ENCODE measurements at regions not wholly inside any gene's neighbourhood (a gene's known extent, or its start where the extent isn't known, plus 50 kb on each side); places are given as distances from the start of the nearest gene placed in this dataset.

DNA sequence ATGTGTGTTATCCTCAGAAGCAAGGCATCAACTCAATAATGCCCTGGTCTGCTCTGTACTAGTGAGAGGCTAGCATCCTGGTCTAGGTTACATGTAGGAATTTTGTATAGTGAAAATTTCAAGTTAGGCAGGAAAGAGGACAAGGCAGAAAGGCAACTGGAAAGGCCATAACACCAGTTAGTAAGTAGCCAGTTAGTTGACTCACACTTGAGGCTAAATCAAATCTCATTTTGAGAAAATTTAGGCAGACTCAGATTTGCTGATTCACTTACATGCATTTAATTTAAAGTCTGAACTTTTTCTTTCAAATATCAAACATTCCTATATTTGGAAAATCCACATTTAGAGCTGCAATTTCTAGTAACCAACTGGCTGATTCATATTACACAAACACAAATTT, 184.5 kb upstream of the TCF21 start:
- Histone ChIP-seq H3K4me2 (ENCODE audit: low read length) (no peak overlapping the region), H3F3A (ENCODE audit: insufficient read depth, low read length, poor library complexity, severe bottlenecking) (no peaks in the 10 kb centered on the region), H3K79me2 (replicated peaks; ENCODE audit: insufficient read depth, low read length) (no peaks in the 10 kb centered on the region), H3K36me3 (ENCODE audit: insufficient read depth, low read length) (no peaks in the 10 kb centered on the region), H3K9ac (ENCODE audit: low read length) (no peak overlapping the region), H3K4me3 (ENCODE audit: low read length) (no peak overlapping the region), H4K20me1 (ENCODE audit: insufficient read depth) (no peaks in the 10 kb centered on the region), H3K27ac (ENCODE audit: low read length) (no peak overlapping the region), H3K27me3 (ENCODE audit: insufficient read depth, low read depth, low read length) (no peaks in the 10 kb centered on the region), H3K9me3 (ENCODE audit: low read length) (no peaks in the 10 kb centered on the region), H3K9me2 (ENCODE audit: insufficient read depth, low read length) (no peaks in the 10 kb centered on the region), H2AFZ (ENCODE audit: low read depth, low read length) (no peak overlapping the region)
- no peak for TF ChIP-seq RAD21 (conservative IDR thresholded peaks at IDR 0.05)
- TF ChIP-seq MXI1 (conservative IDR thresholded peaks at IDR 0.05; ENCODE audit: poor library complexity, severe bottlenecking): no peak
- no peak for TF ChIP-seq EZH2 (IDR thresholded peaks at IDR 0.05; ENCODE audit: borderline replicate concordance, insufficient read depth, low read length, poor library complexity, severe bottlenecking)
- TF ChIP-seq, protein P1, sequence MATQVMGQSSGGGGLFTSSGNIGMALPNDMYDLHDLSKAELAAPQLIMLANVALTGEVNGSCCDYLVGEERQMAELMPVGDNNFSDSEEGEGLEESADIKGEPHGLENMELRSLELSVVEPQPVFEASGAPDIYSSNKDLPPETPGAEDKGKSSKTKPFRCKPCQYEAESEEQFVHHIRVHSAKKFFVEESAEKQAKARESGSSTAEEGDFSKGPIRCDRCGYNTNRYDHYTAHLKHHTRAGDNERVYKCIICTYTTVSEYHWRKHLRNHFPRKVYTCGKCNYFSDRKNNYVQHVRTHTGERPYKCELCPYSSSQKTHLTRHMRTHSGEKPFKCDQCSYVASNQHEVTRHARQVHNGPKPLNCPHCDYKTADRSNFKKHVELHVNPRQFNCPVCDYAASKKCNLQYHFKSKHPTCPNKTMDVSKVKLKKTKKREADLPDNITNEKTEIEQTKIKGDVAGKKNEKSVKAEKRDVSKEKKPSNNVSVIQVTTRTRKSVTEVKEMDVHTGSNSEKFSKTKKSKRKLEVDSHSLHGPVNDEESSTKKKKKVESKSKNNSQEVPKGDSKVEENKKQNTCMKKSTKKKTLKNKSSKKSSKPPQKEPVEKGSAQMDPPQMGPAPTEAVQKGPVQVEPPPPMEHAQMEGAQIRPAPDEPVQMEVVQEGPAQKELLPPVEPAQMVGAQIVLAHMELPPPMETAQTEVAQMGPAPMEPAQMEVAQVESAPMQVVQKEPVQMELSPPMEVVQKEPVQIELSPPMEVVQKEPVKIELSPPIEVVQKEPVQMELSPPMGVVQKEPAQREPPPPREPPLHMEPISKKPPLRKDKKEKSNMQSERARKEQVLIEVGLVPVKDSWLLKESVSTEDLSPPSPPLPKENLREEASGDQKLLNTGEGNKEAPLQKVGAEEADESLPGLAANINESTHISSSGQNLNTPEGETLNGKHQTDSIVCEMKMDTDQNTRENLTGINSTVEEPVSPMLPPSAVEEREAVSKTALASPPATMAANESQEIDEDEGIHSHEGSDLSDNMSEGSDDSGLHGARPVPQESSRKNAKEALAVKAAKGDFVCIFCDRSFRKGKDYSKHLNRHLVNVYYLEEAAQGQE (IDR thresholded peaks at IDR 0.05; ENCODE audit: borderline replicate concordance): no peak
- no peak for TF ChIP-seq POLR2AphosphoS5 (IDR thresholded peaks at IDR 0.05)
- no peak for TF ChIP-seq EP300 (conservative IDR thresholded peaks at IDR 0.05; ENCODE audit: poor library complexity, severe bottlenecking)
- TF ChIP-seq, protein P2, sequence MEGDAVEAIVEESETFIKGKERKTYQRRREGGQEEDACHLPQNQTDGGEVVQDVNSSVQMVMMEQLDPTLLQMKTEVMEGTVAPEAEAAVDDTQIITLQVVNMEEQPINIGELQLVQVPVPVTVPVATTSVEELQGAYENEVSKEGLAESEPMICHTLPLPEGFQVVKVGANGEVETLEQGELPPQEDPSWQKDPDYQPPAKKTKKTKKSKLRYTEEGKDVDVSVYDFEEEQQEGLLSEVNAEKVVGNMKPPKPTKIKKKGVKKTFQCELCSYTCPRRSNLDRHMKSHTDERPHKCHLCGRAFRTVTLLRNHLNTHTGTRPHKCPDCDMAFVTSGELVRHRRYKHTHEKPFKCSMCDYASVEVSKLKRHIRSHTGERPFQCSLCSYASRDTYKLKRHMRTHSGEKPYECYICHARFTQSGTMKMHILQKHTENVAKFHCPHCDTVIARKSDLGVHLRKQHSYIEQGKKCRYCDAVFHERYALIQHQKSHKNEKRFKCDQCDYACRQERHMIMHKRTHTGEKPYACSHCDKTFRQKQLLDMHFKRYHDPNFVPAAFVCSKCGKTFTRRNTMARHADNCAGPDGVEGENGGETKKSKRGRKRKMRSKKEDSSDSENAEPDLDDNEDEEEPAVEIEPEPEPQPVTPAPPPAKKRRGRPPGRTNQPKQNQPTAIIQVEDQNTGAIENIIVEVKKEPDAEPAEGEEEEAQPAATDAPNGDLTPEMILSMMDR (IDR thresholded peaks at IDR 0.05; ENCODE audit: poor library complexity, severe bottlenecking): no peak
- TF ChIP-seq SMC3 (conservative IDR thresholded peaks at IDR 0.05; ENCODE audit: poor library complexity): no peak
- TF ChIP-seq TAF1 (IDR thresholded peaks at IDR 0.05; ENCODE audit: low read depth): no peak

DNA sequence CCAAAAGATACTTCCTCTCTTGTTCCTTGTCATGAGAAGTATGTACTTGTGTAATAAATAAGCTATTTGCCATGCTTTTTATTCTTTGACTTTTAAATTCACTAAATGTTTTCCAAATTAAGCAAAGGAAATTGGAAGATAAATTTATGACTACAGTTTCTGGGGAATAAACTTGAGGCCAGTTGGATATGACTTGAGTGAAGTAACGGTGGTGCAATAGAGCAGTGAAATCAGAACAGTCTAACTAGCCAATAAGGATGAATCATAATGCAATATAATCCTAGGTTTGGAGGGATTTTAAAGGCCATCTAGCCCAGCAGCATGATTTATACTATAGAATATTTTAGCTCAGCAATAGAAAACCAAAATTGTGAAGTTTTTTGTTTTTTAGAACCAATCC, 183.8 kb upstream of the TCF21 start:
- H3K9me2 ChIP-seq (ENCODE audit: insufficient read depth, low read length): no peaks in the 10 kb centered on the region
- H2AFZ ChIP-seq (ENCODE audit: low read depth, low read length): no peak overlapping the region
- TF ChIP-seq EP300 (conservative IDR thresholded peaks at IDR 0.05; ENCODE audit: poor library complexity, severe bottlenecking) (no peak), POLR2AphosphoS5 (IDR thresholded peaks at IDR 0.05) (no peak), MXI1 (conservative IDR thresholded peaks at IDR 0.05; ENCODE audit: poor library complexity, severe bottlenecking) (no peak), EZH2 (IDR thresholded peaks at IDR 0.05; ENCODE audit: borderline replicate concordance, insufficient read depth, low read length, poor library complexity, severe bottlenecking) (no peak), TAF1 (IDR thresholded peaks at IDR 0.05; ENCODE audit: low read depth) (no peak), RAD21 (conservative IDR thresholded peaks at IDR 0.05) (no peak), SMC3 (conservative IDR thresholded peaks at IDR 0.05; ENCODE audit: poor library complexity) (no peak)
- TF ChIP-seq, protein P2 (IDR thresholded peaks at IDR 0.05; ENCODE audit: poor library complexity, severe bottlenecking): no peak
- TF ChIP-seq, protein P1 (IDR thresholded peaks at IDR 0.05; ENCODE audit: borderline replicate concordance): no peak
- no peaks in the 10 kb centered on the region for H3F3A ChIP-seq (ENCODE audit: insufficient read depth, low read length, poor library complexity, severe bottlenecking)
- no peak overlapping the region for H3K27ac ChIP-seq (ENCODE audit: low read length)
- H3K79me2 ChIP-seq (replicated peaks; ENCODE audit: insufficient read depth, low read length): no peaks in the 10 kb centered on the region
- no peaks in the 10 kb centered on the region for H3K9me3 ChIP-seq (ENCODE audit: low read length)
- H3K27me3 ChIP-seq (ENCODE audit: insufficient read depth, low read depth, low read length): no peaks in the 10 kb centered on the region
- H3K9ac ChIP-seq (ENCODE audit: low read length): no peak overlapping the region
- no peak overlapping the region for H3K4me2 ChIP-seq (ENCODE audit: low read length)
- no peaks in the 10 kb centered on the region for H3K36me3 ChIP-seq (ENCODE audit: insufficient read depth, low read length)
- no peak overlapping the region for H3K4me3 ChIP-seq (ENCODE audit: low read length)
- H4K20me1 ChIP-seq (ENCODE audit: insufficient read depth): no peaks in the 10 kb centered on the region

Data from neural cell (in vitro differentiated cells).